GM21737 (cell line): ENCODE measurements at regions not wholly inside any gene's neighbourhood (a gene's known extent, or its start where the extent isn't known, plus 50 kb on each side); places are given as distances from the start of the nearest gene placed in this dataset.

Source experiments
- ATAC-seq: cut with Tn5 transposase; IDR thresholded peaks from one replicate; pipeline ENCODE4 v1.9.1; 2021; ENCODE audit warnings: mild to moderate bottlenecking, moderate library complexity; ENCODE audit not compliant: unreplicated experiment

GRCh38 chr7:41148521-41148951 is 554.4 kb downstream of the INHBA start:
- ATAC-seq: no peak

DNA sequence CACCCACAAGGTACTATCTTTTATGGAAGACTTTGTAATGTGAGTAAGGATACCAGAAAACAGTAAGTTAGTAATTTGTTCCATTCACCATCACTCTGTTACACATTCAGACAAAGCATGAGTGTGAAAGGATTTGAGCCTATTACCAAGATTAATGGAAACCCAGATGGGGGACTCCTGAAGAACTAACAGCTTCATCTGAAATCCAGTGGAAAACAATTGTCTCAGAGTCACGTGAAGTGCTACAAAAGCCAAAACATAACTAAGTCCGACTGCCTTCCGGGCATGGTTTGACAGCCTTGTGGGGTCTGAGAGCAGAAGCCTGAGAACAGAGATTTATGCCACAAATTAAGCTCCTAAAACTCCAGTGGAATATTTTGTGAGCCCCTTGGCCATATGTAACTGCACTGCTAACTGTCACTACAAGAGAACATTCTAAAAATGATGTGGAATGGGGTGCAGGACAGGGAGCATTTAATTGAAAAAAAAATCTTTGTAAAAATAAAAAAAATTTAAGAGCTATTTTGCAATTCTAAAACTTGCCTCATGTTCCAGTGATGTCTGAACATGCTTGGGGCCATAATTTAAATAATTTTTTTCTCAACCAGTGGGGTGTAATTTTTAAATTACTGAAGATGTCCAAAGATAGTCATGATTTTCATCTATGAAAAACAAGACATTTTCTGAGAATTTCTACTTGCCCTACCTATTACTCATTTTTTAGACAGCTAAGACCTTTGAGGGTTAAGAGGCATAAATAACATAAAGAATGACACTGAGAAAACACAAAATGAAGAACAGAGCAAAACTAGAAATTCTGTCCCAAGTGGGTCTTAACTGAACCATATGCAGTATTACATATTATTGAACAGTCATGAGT is 555.0 kb downstream of the INHBA start:
- ATAC-seq: no peak

- ATAC-seq: no peak
Observed at GRCh38 chr7:41146429-41146828, 556.5 kb downstream of the INHBA start.

GRCh38 chr7:41145656-41146055 is 557.2 kb downstream of the INHBA start:
- ATAC-seq: no peak

DNA sequence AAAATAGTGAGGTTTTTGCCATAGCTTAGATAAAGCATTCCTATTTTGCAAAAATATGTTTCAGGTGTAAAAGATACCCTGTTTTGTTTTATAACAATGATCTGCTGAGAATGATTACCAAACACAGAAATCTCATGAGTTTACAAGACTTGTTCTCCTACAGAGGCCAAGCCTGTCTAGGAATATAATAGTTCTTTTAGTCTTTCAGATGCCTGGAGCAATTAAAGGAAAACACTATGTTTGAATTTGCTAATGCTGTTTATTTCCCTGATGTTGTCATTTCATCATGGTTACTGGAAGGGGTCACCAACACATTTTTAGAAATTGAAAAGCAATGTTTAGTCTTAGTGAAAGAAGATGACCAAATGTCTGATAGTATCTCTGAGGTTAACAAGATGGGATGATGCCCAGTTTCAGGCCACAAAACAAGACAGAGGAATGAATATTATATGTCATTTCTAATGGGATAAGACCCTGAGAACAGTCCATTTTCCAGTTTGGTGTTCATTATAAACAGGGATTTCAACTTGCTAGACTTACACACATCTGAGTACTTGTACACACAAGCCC is 559.9 kb downstream of the INHBA start:
- ATAC-seq: no peak

DNA sequence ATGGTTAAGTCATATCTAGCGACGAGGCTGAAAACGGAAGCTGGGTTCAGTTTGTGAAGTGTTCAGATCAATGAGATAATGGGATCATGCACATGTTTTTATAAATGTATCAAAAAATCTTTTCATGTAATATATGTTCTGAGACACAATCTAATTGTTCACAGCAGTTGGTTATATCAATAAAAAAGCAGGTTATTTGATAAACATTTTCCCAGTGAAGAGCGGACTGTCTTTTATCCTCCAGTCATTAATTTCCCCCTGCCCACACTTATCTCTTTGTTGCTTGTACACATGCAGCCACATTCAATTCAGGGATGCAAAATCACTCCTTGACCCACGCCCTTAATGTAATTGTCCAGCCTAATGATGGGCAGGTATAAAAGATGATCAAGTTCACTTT is 563.1 kb downstream of the INHBA start:
- no peak for ATAC-seq

GRCh38 chr7:41136551-41136950 is 566.3 kb downstream of the INHBA start:
- no peak for ATAC-seq

DNA sequence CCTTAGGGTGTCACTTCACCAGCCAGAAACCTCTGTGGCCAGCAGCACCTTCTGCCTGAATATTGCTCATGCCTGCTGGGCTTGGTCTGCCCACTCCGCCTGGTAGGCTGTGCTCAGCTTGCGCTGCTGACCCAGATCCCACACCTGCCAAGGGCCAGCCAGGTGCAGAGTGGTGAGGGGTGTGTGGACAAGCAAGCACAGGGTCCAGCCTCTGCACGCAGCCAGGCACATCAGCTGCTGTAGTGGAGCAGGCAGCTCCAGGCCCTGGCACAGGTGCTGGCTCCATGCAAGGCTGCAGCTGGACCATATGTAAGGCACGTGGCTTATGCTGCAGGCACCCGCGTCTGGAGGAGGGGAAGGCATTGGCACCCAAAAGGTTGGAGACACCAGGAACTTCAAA is 567.4 kb downstream of the INHBA start:
- no peak for ATAC-seq

DNA sequence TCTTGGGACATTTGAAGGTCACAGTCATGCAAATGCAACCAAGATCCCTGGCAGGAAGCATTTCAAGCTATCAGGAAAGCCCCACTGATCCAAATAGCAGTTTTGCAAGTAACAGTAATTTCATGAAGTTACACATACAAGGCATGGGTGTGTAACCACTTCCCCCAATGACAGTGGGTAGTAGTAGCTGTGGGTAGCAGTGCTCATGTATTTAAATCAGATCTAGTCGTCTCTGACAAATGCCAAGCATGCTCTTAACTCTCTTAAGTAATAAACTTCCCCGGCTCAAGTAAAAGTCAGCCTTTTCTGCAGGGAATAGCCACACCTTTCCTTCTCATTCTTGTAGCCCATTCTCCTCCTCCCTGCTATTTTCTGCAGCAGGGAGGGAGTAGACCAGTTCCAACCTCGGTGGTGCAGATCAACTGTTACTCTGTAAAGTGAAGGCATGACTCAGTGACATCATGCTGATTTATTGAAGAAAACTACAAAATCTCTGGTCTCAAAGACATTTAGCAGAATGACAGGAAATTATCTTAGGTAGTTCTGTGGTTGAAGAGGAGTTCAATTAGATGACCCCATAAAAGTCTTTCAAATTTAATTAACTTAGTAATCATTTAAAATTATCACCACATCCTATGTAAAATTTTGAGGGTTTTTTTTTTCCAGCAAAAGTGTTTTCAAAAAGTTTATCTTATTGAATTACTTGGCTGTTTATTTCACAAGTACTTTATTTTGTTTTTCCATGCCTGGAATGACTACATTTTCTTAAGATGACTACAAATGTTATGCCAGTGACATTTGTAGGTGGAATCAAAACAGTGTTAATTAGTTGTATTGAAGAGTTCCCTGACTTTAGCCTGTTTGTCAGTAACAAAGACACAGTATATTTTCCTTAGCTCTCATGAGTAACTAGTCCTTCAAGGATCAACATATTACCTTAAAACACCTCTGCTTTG is 568.3 kb downstream of the INHBA start:
- peak; percentile 81 for ATAC-seq

- peak; percentile 43 for ATAC-seq
Observed at GRCh38 chr7:41133690-41134299, 569.1 kb downstream of the INHBA start.

DNA sequence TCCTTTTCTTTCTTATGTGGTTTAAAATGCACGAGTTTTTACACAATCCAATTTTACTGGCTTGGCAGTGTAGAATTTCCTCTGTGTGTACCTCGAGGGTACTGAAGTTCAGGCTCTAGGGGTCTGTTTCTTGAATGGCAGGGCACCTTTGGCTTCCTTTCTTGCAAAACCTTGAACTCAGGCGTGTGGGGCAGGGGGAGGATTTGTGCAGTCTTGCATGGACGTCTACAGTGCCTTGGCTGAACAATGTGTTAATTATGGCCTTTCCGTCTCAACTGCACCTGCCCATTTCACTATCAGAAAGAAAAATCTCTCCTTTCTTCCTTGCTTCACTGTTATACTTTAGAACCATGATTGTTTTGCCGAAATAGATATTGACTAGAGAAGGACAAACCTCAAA is 570.9 kb downstream of the INHBA start:
- ATAC-seq: no peak

DNA sequence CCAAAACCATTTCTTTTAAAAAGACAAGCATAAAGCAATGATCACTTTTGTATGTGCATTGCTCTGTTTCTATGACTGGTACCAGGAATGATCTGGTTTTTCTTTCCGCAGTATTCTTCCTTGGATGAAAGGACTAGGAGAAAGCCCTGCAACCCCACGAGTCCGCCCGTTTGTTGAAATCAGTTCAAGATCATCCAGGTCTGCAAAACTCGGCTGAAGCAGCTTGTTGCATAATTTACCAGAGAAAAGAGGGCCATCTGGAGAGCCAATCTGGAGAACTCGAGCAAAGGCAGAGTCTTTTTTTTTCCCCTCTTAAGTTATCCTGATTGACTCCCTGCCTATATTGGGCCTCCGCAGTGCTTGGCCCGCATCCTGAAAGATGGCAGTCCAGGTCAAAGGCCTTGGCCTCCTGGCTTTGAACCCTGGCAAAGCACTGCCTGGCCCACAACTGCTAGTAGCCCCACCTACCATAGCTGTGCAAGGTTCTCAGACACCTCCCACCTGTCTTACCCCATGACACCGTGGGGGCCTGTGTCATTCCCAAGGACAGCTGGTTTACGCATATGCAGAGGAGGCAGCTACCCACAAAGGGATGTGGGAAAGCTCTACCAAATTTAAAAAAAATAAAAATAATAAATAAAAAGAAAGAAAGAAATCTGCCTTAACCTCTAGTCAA is 572.2 kb downstream of the INHBA start:
- no peak for ATAC-seq

DNA sequence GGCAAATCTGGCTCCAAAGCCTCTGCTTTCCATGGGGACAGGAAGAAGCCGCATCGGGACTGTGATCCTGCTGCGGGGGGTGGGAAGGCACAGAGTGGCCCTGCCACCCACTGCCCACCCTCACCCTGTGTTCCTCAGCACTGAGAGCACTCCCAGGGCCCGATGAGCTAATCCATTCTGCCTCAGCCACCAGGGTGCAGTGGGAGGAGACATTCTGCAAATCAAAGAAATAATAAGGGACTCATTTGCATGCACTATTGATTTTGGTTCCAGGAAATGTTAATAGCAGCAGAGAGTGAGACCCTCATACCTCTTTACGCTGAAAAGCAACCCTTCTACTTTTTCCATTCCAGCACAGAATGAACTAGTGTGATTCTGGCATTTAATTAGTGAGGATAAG is 572.8 kb downstream of the INHBA start:
- ATAC-seq: no peak

- ATAC-seq: no peak
Observed at GRCh38 chr7:41125343-41125742, 577.5 kb downstream of the INHBA start.

GRCh38 chr7:41122256-41122987 is 580.5 kb downstream of the INHBA start:
- ATAC-seq: no peak

GRCh38 chr7:41121228-41121627 is 581.7 kb downstream of the INHBA start:
- no peak for ATAC-seq

DNA sequence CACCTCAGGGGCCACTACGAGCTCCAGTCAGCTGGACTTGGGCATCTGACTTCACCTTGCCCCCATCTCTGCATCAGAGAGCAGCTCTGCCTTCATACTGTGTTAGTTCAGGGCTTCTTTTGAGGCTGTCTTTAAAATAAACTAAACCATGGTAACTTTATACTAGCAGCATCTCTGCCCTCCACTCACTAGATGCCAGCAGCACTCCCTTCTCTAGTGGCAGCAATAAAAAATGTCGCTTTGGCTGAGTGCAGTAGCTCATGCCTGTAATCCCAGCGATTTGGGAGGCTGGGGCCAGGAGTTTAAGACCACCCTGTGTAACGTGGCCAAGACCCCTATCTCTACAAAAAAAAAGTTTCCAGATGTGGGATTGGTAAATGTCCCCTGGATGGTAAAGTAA is 584.4 kb downstream of the INHBA start:
- ATAC-seq: no peak

- ATAC-seq: no peak
Observed at GRCh38 chr7:41117431-41117830, 585.5 kb downstream of the INHBA start.

- ATAC-seq: no peak
Observed at GRCh38 chr7:41116817-41117216, 586.1 kb downstream of the INHBA start.

- ATAC-seq: no peak
Observed at GRCh38 chr7:41116337-41116736, 586.6 kb downstream of the INHBA start.
